Activated T-cell treated with anti-CD3 and anti-CD28 coated beads, Interleukin-2, amount 50 U/mL, for 24 hours (primary cell): ENCODE measurements at regions not wholly inside any gene's neighbourhood (a gene's known extent, or its start where the extent isn't known, plus 50 kb on each side); places are given as distances from the start of the nearest gene placed in this dataset.

Experiments used
- DNase-seq: peaks from one replicate; pipeline ENCODE4 v3.0.0-alpha.2; 2020
- H3K27ac Mint-ChIP-seq: 2 replicates; pipeline ENCODE4 v1.8.0; 2020; ENCODE audit warnings: mild to moderate bottlenecking, mixed read lengths
- H3K27me3 Mint-ChIP-seq: 2 replicates; pipeline ENCODE4 v1.8.0; 2020; ENCODE audit warnings: mixed read lengths
- H3K36me3 Mint-ChIP-seq: 2 replicates; pipeline ENCODE4 v1.8.0; 2020; ENCODE audit warnings: low read depth, mixed read lengths
- H3K4me1 Mint-ChIP-seq: 2 replicates; pipeline ENCODE4 v1.8.0; 2020; ENCODE audit warnings: low read depth, mixed read lengths
- H3K4me3 Mint-ChIP-seq: 2 replicates; pipeline ENCODE4 v1.8.0; 2020; ENCODE audit warnings: mild to moderate bottlenecking, moderate library complexity, mixed read lengths
- H3K9me3 Mint-ChIP-seq: 2 replicates; pipeline ENCODE4 v1.8.0; 2020; ENCODE audit warnings: mixed read lengths

DNA sequence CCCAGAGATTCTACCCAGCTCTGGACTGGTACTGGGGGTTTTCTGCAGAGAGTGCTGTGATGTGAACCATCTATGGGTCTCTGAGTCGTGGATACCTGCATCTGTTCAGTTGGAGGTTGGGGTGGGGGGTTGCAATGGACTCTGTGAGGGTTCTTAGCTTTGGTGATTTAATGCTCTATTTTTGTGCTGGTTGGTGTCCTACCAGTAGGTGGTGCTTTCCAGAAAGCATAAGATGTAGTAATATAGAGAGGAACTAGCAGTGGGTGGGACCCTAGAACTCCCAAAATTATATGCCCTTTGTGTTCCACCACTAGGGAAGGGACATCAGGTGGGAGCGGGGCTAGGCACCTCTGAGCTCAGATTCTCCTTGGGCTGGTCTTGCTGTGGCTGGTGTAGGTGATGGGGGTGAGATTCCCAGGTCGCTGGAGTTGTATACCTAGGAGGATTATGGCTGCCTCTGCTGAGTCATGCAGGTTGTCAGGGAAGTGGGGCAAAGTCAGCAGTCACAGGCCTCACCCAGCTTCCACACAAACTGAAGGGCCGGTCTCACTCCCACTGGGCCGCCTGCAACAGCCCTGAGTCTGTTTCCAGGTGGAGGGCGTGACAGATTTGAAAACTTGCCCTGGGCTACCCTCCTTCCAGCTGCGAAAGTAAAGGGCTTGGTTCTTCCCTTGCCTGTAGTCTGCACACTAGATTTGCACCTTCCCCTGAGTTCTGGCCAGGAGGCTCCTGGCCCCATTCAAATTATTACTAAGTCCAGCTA lies 573.0 kb upstream of the SLITRK1 start:
- no peak overlapping the region for H3K27ac Mint-ChIP-seq
- no peaks in the 10 kb centered on the region for H3K36me3 Mint-ChIP-seq
- no peaks in the 10 kb centered on the region for H3K4me1 Mint-ChIP-seq

GRCh38 chr13:84447640-84447978 lies 565.3 kb upstream of the SLITRK1 start:
- H3K4me3 Mint-ChIP-seq = no peak overlapping the region
- no peaks in the 10 kb centered on the region for H3K4me1 Mint-ChIP-seq
- H3K9me3 Mint-ChIP-seq = peaks cover 8% of the 10 kb centered on the region
- no peaks in the 10 kb centered on the region for H3K27me3 Mint-ChIP-seq
- no peak overlapping the region for H3K27ac Mint-ChIP-seq
- no peaks in the 10 kb centered on the region for H3K36me3 Mint-ChIP-seq
- DNase-seq = no peak

More for the DNA sequence above, 573.0 kb upstream of the SLITRK1 start:
- no peak overlapping the region for H3K4me3 Mint-ChIP-seq
- DNase-seq = no peak
- H3K27me3 Mint-ChIP-seq = no peaks in the 10 kb centered on the region
- H3K9me3 Mint-ChIP-seq = peaks cover 13% of the 10 kb centered on the region

DNA sequence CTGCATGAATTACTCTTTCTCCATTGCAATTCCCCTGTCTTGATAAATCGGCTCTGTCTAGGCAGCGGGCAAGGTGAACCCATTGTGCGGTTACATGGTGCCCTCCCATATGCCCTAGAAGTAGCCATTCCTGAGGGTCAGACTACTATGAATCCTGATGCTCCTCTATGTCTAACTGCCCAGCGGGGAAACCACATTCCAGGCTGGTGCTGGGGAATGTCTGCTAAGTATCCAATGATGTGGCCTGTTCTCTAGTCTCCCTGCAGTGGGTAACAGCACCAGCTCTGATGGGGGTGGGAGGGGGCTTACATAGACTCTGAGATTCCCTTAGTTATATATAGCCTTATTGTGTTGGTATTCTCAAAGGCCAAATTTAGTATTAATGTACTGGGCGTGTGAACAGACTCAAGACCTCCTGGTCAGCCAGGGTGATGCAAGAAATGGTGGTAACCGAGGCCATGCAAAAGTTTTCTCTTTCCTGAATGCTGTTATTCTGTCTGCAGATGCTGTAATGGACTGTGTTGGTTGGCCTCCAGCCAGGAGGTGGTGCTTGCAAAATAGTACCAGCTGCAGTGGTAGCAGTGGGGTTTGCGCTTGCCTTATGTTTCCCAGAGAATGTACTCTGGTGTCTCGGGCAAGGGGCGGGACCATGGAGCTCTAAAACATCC lies 564.8 kb upstream of the SLITRK1 start:
- H3K36me3 Mint-ChIP-seq = no peaks in the 10 kb centered on the region
- no peak overlapping the region for H3K4me3 Mint-ChIP-seq
- no peaks in the 10 kb centered on the region for H3K27me3 Mint-ChIP-seq
- H3K27ac Mint-ChIP-seq = no peak overlapping the region
- no peaks in the 10 kb centered on the region for H3K4me1 Mint-ChIP-seq
- peaks cover 3% of the 10 kb centered on the region for H3K9me3 Mint-ChIP-seq
- no peak for DNase-seq

DNA sequence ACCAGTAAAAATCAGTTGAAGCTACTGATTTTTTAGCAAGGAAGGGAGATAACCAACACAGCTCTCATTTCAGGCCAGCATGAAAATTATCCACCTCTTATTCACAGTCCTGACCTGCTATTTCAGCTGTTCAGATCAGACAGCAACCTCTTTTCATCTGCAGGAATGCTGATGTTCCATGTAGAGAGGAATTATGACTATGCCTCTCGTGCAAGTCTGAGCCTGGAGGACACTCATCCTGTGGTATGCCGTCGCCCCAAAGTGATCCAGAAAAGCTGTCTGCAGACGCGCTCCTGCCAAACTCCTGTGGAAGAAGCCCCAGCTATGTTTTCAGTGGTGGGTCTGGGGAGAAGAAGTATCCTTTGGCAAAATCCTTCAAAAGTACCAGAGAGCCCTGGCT lies 563.5 kb upstream of the SLITRK1 start:
- Mint-ChIP-seq H3K9me3 (peaks cover 3% of the 10 kb centered on the region), H3K36me3 (no peaks in the 10 kb centered on the region), H3K27ac (no peak overlapping the region), H3K4me1 (no peaks in the 10 kb centered on the region), H3K4me3 (no peak overlapping the region), H3K27me3 (no peaks in the 10 kb centered on the region)
- DNase-seq = no peak

DNA sequence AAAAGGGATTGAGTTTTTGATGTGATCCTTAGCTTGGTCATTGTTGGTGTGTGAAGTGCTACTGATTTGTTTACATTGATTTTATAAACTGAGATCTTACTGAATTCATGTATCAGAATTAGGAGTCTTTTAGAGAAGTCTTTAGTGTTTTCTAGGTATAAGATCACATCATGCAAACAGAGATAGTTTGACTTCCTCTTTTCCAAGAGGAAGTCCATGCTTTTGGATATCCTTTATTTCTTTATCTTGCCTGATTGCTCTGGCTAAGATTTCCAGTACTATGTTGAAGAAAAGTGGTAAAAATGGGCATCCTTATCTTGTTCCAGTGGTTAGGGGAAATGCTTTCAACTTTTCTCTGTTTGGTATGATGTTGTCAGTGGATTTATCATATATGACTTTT lies 561.2 kb upstream of the SLITRK1 start:
- Mint-ChIP-seq H3K4me3 (no peak overlapping the region), H3K27ac (no peak overlapping the region), H3K27me3 (no peaks in the 10 kb centered on the region), H3K36me3 (no peaks in the 10 kb centered on the region), H3K9me3 (peaks cover 3% of the 10 kb centered on the region), H3K4me1 (no peaks in the 10 kb centered on the region)
- DNase-seq = no peak

GRCh38 chr13:84439108-84439507 lies 556.8 kb upstream of the SLITRK1 start:
- Mint-ChIP-seq H3K27me3 (no peaks in the 10 kb centered on the region), H3K4me1 (no peaks in the 10 kb centered on the region), H3K9me3 (no peaks in the 10 kb centered on the region), H3K36me3 (no peaks in the 10 kb centered on the region), H3K27ac (no peak overlapping the region), H3K4me3 (no peak overlapping the region)
- no peak for DNase-seq

DNA sequence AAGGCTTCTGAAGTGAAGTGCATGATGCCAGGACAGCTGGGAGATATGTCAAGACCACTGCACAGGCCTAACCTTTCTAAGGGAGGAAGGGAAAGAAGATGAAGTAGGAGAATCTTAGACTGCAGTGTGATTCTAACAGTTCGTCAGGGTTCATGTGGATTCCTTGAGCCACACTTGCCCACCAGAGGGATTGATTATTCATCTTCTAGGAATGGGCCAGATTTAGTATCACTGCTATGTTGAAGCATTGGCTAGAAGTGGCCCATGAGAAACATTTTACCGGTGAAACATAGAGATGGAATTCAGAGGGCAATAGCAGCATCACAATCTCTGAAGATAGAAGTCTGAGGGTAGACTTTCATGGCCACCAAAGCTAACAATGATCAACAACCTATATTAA lies 550.8 kb upstream of the SLITRK1 start:
- no peak overlapping the region for H3K27ac Mint-ChIP-seq
- DNase-seq = no peak
- no peaks in the 10 kb centered on the region for H3K9me3 Mint-ChIP-seq
- no peaks in the 10 kb centered on the region for H3K4me1 Mint-ChIP-seq
- H3K4me3 Mint-ChIP-seq = no peak overlapping the region
- no peaks in the 10 kb centered on the region for H3K27me3 Mint-ChIP-seq
- H3K36me3 Mint-ChIP-seq = no peaks in the 10 kb centered on the region

DNA sequence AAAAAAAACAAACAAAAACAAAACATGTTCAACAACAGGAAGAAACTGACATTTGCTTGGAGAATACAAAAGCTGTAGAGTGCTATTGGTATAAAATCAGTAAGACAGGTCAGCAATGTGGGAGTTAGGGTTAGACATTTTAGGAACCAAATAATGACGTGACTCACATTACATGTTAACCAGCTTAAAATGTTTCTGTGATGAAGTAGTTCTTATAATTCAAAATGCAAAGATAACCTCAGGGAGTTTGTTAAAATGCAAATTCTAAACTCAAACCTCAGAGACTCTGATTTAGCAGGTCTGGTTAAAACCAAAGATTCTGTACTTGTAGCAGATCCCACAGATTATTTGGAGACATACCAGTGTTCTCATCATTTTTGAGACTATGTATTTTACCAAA lies 549.4 kb upstream of the SLITRK1 start:
- Mint-ChIP-seq H3K27ac (no peak overlapping the region), H3K36me3 (no peaks in the 10 kb centered on the region), H3K4me1 (no peaks in the 10 kb centered on the region), H3K27me3 (no peaks in the 10 kb centered on the region), H3K9me3 (peaks cover 5% of the 10 kb centered on the region), H3K4me3 (no peak overlapping the region)
- no peak for DNase-seq

- no peak overlapping the region for H3K4me3 Mint-ChIP-seq
- H3K36me3 Mint-ChIP-seq = no peaks in the 10 kb centered on the region
- DNase-seq = no peak
- H3K9me3 Mint-ChIP-seq = peaks cover 5% of the 10 kb centered on the region
- H3K27ac Mint-ChIP-seq = no peak overlapping the region
- H3K4me1 Mint-ChIP-seq = no peaks in the 10 kb centered on the region
- no peaks in the 10 kb centered on the region for H3K27me3 Mint-ChIP-seq
These were observed 548.2 kb upstream of the SLITRK1 start for GRCh38 chr13:84430446-84430845.

DNA sequence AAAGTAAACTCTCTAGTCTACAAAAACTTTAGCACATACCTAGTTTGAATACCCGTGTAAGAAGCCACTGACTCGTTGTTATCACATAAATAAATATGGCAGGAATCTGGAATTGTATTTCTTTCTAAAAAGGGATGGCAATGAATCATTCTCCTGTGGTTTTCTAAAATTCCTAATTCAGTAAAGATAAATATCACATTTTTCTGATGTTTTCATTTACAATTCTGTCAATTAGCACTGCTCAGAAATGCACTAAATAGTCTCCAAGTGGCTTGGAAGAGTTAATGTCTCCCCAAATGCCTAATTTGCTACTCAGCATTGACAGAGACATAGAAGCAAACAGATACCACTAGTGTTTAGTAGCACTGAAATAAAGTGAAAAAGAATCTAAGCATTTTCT lies 547.7 kb upstream of the SLITRK1 start:
- DNase-seq = no peak
- Mint-ChIP-seq H3K4me1 (no peaks in the 10 kb centered on the region), H3K27me3 (no peaks in the 10 kb centered on the region), H3K4me3 (no peak overlapping the region), H3K36me3 (no peaks in the 10 kb centered on the region), H3K9me3 (peaks cover 5% of the 10 kb centered on the region), H3K27ac (no peak overlapping the region)

- no peaks in the 10 kb centered on the region for H3K36me3 Mint-ChIP-seq
- no peaks in the 10 kb centered on the region for H3K4me1 Mint-ChIP-seq
- no peak overlapping the region for H3K4me3 Mint-ChIP-seq
- no peaks in the 10 kb centered on the region for H3K27me3 Mint-ChIP-seq
- H3K27ac Mint-ChIP-seq = no peak overlapping the region
- peaks cover 7% of the 10 kb centered on the region for H3K9me3 Mint-ChIP-seq
- no peak for DNase-seq
These were observed 535.8 kb upstream of the SLITRK1 start for GRCh38 chr13:84418041-84418440.

- no peak for DNase-seq
- H3K4me1 Mint-ChIP-seq = no peaks in the 10 kb centered on the region
- no peaks in the 10 kb centered on the region for H3K36me3 Mint-ChIP-seq
- no peak overlapping the region for H3K4me3 Mint-ChIP-seq
- peaks cover 11% of the 10 kb centered on the region for H3K9me3 Mint-ChIP-seq
- H3K27me3 Mint-ChIP-seq = no peaks in the 10 kb centered on the region
- H3K27ac Mint-ChIP-seq = no peak overlapping the region
These were observed 535.1 kb upstream of the SLITRK1 start for GRCh38 chr13:84417416-84417815.

DNA sequence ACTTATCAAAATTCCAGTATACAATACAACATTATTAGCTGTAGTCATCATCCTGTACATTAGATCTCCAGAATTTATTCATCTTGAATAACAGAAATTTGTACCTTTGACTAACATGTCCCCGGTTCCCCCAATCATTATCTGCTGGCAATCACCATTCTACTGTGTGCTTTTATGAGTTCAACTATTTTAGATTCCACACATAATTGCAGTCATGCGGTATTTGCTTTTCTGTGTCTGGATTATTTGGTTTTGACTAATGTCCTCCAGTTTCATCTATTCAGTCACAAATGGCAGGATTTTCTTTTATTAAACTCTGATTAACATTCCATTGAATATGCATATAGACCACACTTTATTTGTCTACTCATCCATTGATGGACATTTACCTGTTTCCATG lies 530.7 kb upstream of the SLITRK1 start:
- Mint-ChIP-seq H3K9me3 (peaks cover 5% of the 10 kb centered on the region), H3K36me3 (no peaks in the 10 kb centered on the region), H3K27ac (no peak overlapping the region), H3K4me3 (no peak overlapping the region), H3K27me3 (no peaks in the 10 kb centered on the region), H3K4me1 (no peaks in the 10 kb centered on the region)
- DNase-seq = no peak

DNA sequence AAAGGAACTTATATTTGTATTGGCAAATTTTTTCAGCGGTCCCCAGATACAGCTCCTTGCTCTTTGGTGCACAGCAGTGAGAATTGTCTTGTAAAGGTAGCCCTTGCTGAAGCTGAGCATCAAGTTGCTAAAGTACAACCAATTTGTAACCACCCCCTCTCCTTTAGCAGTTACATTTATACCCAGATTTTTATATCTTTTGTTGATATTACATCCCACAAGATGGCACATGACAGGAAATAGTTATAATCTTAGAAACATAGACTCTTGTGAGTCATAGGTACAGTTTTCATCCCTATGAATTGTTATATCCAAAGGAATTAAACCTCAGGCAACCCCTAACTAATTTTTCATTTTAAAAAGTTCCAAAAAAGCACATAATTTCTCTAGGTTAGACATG lies 523.0 kb upstream of the SLITRK1 start:
- Mint-ChIP-seq H3K4me3 (no peak overlapping the region), H3K4me1 (no peaks in the 10 kb centered on the region), H3K27me3 (no peaks in the 10 kb centered on the region), H3K9me3 (no peaks in the 10 kb centered on the region), H3K36me3 (no peaks in the 10 kb centered on the region), H3K27ac (no peak overlapping the region)
- DNase-seq = no peak

GRCh38 chr13:84400706-84401105 lies 518.4 kb upstream of the SLITRK1 start:
- Mint-ChIP-seq H3K27me3 (no peaks in the 10 kb centered on the region), H3K9me3 (peaks cover 5% of the 10 kb centered on the region), H3K36me3 (no peaks in the 10 kb centered on the region), H3K4me1 (no peaks in the 10 kb centered on the region), H3K27ac (no peak overlapping the region), H3K4me3 (no peak overlapping the region)
- no peak for DNase-seq
